Hippocampal formation (tissue), 2 donors: ENCODE measurements at regions not wholly inside any gene's neighbourhood (a gene's known extent, or its start where the extent isn't known, plus 50 kb on each side); places are given as distances from the start of the nearest gene placed in this dataset.

Experiments used
- DNase-seq, 2 donors: peaks; one replicate each; lab custom pipeline; 2025; lab: John Stamatoyannopoulos, UW

- DNase-seq: no peak
Measured at GRCh38 chr10:109504401-109504800, 418.9 kb downstream of the XPNPEP1 start.

DNA sequence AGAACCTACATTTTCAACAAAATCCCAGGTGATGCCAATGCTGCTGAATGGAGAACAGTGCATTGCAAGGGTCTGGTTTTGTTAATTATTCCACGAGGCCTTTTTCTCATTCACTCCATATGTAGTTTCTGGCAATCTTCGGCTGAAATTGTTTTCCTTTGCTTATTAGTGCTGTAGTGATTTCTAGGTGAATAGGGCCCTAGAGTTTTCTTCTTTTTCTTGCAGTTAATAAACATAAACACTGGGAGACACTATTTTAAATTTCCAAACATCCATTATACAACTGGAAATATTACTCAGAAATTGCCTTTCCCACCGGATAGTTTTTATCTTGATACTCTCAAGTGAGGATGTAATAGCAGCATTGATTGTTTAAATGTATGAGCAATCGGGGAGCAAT is 435.6 kb downstream of the XPNPEP1 start:
- DNase-seq: no peak

GRCh38 chr10:109480836-109481235 is 442.5 kb downstream of the XPNPEP1 start:
- DNase-seq: no peak

DNA sequence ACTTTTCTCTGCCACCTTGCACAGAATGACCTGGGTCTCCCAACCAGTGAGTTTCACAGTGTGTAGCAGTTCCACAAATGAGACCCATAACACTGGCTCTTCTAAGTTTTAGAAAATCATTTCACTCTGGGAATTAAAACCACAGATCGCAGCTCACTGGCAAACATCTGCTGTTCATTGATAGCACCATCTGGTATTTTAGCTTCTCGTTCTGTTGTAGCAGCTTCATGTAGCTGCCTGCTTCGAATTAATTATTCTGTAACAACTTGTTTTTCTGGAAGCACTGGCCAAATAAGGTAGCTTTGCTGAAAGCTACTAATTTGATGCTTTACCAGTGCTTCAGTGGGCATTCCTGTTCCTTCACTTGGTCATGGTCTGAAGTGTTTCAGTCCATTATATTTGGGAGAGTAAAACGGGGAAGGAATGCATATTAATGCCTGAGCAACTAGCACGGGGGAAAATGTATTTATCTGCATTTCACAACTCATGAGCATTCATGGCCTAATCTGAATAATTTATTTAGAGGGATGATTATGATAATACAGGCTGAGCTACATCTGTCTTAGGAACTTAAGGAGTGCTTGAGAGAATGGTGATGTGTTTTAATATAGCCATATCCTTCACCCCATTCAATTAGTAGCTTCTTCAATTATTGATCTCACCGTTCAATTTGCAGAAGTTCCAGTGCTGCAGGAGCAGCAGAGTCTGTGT is 447.4 kb downstream of the XPNPEP1 start:
- peak in 1 of 2 donors; percentile 4 for DNase-seq

DNA sequence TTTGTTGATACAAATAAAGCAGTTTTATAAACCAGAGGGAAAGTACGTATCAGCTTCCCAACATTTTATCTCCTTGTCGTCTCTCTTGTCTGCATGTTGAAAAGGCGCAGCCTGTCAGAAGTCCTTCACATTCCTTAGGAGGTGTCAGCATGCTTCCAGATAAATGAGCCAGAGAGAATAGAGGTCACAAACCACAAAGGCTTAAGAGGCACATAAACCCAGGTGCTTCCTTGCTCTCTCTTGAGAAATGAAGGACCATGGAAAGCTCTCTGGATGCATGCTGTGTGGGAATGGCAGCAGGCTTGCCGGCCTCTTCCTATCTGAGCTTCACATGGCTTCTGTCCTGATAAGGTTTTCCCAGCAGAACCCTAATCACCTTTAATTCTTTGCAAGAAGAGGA is 448.5 kb downstream of the XPNPEP1 start:
- DNase-seq: no peak

- DNase-seq: no peak
Measured at GRCh38 chr10:109474261-109474660, 449.1 kb downstream of the XPNPEP1 start.

DNA sequence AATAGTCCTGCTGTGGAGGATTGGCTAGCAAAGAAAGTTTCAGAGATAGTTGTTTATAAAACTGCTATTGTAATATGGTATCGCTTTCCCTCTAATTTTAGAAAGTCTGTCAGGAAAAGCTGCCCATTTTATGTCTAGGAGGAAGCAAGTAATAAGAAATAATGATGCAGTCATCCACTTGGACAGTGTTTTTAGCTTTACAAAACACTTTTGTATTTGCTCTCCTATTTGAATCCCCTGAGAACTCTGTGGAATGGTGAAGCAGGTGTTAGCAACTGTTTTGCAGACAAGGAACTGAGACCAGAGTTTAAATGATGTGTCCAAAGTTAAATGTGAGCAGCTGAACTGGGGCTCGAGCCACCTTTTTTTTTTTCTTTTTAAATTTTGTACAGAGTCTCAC is 455.8 kb downstream of the XPNPEP1 start:
- DNase-seq: no peak

DNA sequence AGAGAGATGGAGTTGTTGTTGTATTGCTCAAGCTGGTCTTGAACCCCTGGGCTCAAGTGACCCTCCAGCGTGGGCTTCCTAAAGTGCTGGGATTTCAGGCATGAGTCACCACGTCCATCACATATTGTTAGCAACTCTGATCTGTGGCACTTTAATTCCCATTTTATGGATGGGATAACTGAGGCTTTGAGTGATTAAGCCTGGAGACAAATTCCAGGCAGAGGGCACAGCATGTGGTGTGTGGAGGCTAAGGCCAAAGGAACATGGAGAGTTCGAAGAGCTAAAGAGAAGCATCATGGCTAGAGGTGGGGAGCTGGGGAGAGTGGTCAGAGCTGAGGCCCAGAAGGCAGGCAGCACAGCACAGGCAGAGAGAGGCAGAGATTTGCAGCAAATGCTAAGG is 458.4 kb downstream of the XPNPEP1 start:
- DNase-seq: no peak

DNA sequence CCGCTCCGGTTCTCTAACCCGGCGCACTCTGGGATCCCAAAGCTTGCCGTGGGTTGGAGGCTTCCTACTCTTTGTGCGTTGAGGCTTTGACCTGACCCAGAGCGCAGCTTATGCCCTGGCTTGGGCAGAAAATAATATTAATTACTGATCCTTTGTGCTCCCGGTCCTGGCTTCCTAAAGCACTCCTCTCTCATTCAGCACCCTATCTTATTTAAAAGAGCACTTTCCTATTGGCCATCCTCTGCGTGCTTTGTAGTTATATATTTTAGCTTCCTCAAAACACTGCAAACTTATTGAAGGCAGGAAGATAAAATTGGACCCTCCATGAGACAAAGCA is 466.0 kb downstream of the XPNPEP1 start:
- DNase-seq: no peak

DNA sequence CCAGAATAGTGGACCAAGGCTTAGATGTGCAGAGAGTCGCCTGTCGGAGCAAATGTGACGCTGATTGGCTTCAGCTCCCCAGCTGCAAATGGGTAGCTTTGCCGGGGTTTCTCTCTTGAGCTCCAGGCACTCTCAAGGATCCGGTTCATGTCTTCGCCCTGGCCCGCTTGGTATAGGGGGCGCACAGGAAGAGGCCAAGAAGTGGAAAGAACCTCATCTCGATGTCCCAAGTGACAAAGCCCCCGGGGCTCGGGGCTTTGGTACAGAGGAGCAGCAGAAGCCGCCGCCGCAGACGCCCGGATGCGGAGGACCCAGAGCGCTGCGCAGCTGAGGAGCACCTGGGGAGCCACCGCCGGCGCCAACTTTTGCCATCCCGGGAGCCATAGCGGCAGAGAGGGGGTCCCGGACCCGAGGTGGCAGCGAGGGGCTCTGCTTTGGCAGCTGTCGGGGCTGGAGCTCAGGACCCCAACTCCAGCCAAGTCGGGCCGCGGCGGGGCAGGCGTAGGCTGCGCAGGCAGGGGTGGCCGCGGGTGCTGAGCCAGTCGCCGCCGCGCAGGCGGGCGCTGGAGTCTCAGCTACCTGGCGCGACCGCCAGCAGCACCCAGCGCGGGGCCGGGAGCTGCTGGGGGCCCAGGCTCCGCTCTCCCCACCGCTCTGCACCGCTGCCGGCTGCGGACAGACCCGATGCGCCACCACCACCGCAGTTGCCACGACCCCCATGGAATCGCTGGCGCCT is 466.6 kb downstream of the XPNPEP1 start:
- no peak for DNase-seq

GRCh38 chr10:109454691-109455090 is 468.6 kb downstream of the XPNPEP1 start:
- no peak for DNase-seq

DNA sequence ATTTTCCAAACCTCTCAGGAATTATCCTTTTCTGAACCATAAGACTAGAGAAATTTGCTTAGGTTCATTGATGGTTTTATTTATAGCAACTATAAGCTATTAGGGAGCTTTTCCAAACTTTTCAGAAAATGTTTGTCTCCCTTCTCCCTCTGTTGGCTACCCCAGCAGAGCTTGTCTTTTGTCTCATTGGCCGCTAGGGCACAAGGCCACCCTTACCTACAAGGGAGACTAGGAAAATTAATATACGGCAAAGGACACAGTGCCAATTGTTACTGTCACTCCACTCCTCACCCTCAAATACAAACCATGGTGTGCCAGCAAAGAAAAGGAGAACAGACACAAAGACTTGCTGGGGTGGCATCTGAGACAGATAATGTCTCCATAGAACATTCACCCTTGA is 471.4 kb downstream of the XPNPEP1 start:
- no peak for DNase-seq

DNA sequence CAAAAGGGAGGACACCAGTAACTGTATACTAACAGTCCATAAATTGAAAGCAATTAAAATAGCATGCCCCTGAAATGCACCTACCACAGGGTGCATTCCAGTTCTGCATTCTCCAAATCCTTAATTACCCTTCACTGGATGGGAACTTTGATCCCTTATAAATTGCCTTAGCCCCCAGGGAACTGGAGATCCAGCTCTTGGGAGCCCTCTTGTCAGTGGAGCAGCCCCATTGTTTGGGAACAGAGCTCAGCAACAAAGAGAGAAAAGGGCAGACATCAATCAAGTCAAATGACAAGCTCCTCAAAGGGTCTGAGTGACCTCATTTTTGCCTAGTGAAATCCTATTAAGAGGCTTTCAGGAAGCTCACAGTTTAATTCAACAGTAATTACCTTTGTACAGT is 472.6 kb downstream of the XPNPEP1 start:
- DNase-seq: no peak

DNA sequence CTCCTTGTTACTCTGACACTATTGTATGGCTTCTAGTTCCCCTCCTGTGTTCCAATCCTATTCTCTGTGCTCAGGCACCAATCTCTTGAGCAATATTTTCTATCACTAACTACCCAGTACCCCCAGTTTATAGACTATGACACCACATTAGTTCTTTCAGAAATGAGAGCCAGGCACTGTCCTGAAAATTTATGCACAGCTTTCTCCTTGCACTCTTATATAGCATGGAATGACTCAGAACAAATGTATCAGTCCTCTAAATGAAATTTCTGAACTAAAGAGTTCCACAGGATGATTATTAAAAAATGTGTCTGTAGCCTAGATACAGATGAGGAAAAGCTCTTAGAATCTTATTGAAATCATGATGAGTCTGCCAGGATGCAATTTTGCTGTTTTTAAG is 489.9 kb downstream of the XPNPEP1 start:
- no peak for DNase-seq

GRCh38 chr10:109432281-109432680 is 491.0 kb downstream of the XPNPEP1 start:
- no peak for DNase-seq

DNA sequence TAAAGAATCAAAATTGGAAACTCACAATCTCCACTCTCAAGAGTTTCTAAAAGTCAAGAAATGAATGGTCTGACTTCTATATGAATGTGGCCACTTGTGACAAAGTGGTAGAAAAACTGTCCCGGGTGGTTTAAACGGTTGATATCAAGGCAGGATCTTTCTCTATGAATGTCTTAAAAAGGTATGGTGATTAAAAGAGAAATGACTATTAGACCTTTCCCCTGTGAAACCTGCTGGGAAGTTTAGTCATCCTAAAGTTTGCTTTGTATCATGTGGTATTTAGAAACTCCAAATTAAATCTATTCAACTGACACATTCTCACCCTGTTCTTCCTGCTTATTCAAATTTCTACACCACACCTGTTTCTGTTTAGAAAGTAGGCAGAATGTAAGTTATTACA is 492.5 kb downstream of the XPNPEP1 start:
- no peak for DNase-seq

DNA sequence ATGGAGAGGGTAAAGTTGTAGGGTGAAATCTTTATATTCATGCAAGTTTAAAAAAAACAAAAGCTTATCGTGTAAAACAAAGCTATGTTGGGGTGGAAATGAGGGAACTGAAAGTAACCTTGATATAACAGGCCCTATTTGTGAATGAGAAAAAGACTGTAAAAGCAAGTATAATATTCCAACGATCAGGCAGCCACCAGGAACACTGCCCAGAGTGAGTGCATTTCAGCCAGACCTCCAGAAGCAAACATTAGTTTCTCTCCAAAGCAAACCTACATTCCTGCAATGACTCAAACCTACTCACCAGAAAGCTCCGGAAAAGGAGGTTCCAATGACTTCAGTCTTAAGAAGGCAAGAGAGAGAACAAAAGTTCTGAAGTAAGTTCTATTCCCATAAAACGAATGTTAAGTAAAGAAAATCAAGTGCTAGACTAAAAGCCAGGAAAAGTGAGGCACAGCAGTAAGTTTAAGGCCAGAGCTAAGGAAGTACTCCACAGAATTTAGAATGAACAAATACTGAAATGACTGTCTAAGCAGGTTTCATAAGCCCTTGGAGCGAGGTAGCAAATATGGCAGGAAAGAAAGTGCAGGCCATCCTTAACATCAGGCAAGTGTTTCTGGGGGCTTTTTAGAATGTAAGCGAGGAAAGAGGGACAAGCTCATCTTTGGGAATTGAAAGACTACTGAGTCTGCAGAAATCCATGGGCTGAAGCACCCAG is 493.1 kb downstream of the XPNPEP1 start:
- DNase-seq: no peak

DNA sequence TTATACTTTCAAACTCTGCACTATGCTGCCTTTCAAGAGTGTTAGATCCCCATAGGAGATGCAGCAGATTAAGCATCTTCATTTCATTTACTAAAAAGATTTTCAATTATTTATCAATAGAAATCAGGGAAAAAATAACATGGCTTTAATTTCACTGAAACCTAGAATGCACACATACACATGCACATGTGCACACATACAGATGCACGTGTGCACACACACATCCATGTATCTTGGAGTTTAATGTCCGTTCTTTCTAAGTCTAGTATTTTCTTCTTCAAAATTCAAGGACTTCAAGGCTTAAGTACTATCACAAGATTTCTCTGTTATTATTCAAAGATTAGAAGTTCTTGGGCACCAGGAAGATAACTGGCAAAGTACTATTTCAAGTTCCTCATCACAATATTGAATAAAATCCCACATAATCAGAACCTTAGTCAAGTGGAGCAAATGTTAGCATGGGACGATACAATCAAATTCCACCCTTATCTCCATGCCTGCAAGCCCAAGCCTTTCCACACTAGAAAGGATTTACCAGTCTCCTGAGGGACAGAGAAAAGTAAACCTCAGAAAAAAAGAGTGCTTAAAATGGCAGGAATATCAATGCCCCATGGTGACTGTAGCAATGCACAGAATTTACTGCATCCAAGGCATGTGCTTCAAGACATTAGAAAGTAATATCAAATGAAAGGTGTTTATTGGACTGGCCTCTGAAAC is 494.4 kb downstream of the XPNPEP1 start:
- DNase-seq: no peak

GRCh38 chr10:109427411-109427810 is 495.9 kb downstream of the XPNPEP1 start:
- no peak for DNase-seq

GRCh38 chr10:109426987-109427386 is 496.3 kb downstream of the XPNPEP1 start:
- DNase-seq: no peak

GRCh38 chr10:109418795-109419194 is 504.5 kb downstream of the XPNPEP1 start:
- DNase-seq: no peak

- no peak for DNase-seq
Measured at GRCh38 chr10:109417803-109418202, 505.5 kb downstream of the XPNPEP1 start.

DNA sequence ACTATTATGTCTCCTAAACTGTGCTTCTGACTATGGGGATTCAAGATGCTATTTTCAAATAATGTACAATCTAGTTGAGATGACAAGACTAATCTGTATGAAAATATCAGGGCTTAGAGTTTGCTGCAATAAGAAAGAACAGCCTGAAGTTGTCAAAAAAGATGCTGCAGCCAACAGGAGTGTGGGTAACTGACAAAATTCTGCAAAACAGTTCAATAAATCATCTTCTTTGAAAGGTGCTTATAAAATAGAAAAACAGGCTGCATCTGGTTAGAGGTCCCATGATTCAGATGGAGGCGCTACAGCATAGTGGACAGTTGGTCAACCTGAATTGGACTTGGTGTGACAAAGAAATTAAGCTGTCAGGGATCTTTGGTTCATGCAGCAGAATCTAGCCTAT is 511.0 kb downstream of the XPNPEP1 start:
- DNase-seq: no peak
